ENCODE measurements at regions not wholly inside any gene's neighbourhood (a gene's known extent, or its start where the extent isn't known, plus 50 kb on each side); places are given as distances from the start of the nearest gene placed in this dataset.

- TF ChIP-seq ELF4 (IDR thresholded peaks at IDR 0.05), result no peak
- TF ChIP-seq SP1 (IDR thresholded peaks at IDR 0.05), result no peak
Observed at GRCh38 chr3:102034639-102035451, 185.5 kb downstream of the NFKBIZ start.

Measured in HEK293T (cell line).